ENCODE measurements at regions not wholly inside any gene's neighbourhood (a gene's known extent, or its start where the extent isn't known, plus 50 kb on each side); places are given as distances from the start of the nearest gene placed in this dataset.

- Mint-ChIP-seq H3K27ac (no peak overlapping the region), H3K9me3 (no peaks in the 10 kb centered on the region), H3K4me3 (no peak overlapping the region), H3K27me3 (ENCODE audit: low read depth) (no peaks in the 10 kb centered on the region), H3K36me3 (ENCODE audit: low read depth) (no peaks in the 10 kb centered on the region), H3K4me1 (ENCODE audit: low read depth) (no peaks in the 10 kb centered on the region)
These were observed 131.5 kb downstream of the SPATA19 start for GRCh38 chr11:133713844-133714243.

DNA sequence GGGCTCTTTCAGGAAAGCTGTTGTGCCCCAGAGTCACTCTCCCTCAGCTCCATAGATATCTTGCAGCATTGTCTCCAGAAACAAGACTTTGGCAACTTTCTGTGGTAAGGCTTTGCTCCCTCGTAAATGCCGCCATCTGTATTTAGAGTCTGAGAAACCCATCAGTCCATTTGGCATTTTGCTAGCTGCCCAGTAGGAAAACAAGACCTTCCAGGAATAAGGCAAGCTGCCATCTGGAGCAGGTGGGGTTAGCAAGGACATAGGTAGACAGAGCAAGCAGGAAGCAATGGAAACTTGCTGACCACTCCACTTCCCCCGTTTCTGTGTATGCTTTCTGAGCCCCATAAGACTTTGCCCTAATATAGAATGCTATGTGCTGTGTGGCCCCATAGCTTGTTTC is 131.9 kb downstream of the SPATA19 start:
- Mint-ChIP-seq H3K4me3 (no peak overlapping the region), H3K36me3 (ENCODE audit: low read depth) (no peaks in the 10 kb centered on the region), H3K9me3 (no peaks in the 10 kb centered on the region), H3K27ac (no peak overlapping the region), H3K4me1 (ENCODE audit: low read depth) (no peaks in the 10 kb centered on the region), H3K27me3 (ENCODE audit: low read depth) (no peaks in the 10 kb centered on the region)

GRCh38 chr11:133712051-133712560 is 133.2 kb downstream of the SPATA19 start:
- no peak overlapping the region for H3K4me3 Mint-ChIP-seq
- no peak overlapping the region for H3K27ac Mint-ChIP-seq
- H3K9me3 Mint-ChIP-seq = no peaks in the 10 kb centered on the region

DNA sequence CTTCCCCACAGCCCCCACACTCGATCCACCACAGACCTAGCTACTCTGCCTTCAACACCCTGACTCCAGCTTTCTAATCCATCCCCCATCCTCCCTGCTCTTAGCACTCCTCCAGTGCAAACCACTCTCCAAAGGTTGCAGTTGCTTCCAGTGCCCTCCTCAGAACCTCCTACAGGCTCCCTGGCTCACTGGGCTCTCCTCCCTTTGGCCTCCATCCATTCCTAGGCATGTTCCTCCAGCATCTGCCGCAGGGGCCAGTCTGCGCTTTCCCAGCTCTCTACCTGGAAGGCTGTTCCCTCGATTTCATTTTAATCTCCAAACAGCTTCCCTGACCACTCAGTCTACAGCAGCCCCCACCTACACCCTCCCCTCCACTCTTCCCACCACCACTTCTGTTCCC is 133.8 kb downstream of the SPATA19 start:
- no peaks in the 10 kb centered on the region for H3K27me3 Mint-ChIP-seq (ENCODE audit: low read depth)
- H3K27ac Mint-ChIP-seq = no peak overlapping the region
- H3K4me3 Mint-ChIP-seq = no peak overlapping the region
- no peaks in the 10 kb centered on the region for H3K9me3 Mint-ChIP-seq
- no peaks in the 10 kb centered on the region for H3K36me3 Mint-ChIP-seq (ENCODE audit: low read depth)
- H3K4me1 Mint-ChIP-seq (ENCODE audit: low read depth) = no peaks in the 10 kb centered on the region

More at GRCh38 chr11:133712051-133712560, 133.2 kb downstream of the SPATA19 start:
- Mint-ChIP-seq H3K4me1 (ENCODE audit: low read depth) (no peaks in the 10 kb centered on the region), H3K27me3 (ENCODE audit: low read depth) (no peaks in the 10 kb centered on the region), H3K36me3 (ENCODE audit: low read depth) (no peaks in the 10 kb centered on the region)

GRCh38 chr11:133710681-133711240 is 134.6 kb downstream of the SPATA19 start:
- no peaks in the 10 kb centered on the region for H3K4me1 Mint-ChIP-seq (ENCODE audit: low read depth)
- H3K27me3 Mint-ChIP-seq (ENCODE audit: low read depth) = no peaks in the 10 kb centered on the region
- H3K27ac Mint-ChIP-seq = no peak overlapping the region
- H3K36me3 Mint-ChIP-seq (ENCODE audit: low read depth) = no peaks in the 10 kb centered on the region
- H3K9me3 Mint-ChIP-seq = no peaks in the 10 kb centered on the region
- H3K4me3 Mint-ChIP-seq = no peak overlapping the region

GRCh38 chr11:133710241-133710640 is 135.1 kb downstream of the SPATA19 start:
- Mint-ChIP-seq H3K4me3 (no peak overlapping the region), H3K27me3 (ENCODE audit: low read depth) (no peaks in the 10 kb centered on the region), H3K4me1 (ENCODE audit: low read depth) (no peaks in the 10 kb centered on the region), H3K36me3 (ENCODE audit: low read depth) (no peaks in the 10 kb centered on the region), H3K27ac (no peak overlapping the region), H3K9me3 (no peaks in the 10 kb centered on the region)

DNA sequence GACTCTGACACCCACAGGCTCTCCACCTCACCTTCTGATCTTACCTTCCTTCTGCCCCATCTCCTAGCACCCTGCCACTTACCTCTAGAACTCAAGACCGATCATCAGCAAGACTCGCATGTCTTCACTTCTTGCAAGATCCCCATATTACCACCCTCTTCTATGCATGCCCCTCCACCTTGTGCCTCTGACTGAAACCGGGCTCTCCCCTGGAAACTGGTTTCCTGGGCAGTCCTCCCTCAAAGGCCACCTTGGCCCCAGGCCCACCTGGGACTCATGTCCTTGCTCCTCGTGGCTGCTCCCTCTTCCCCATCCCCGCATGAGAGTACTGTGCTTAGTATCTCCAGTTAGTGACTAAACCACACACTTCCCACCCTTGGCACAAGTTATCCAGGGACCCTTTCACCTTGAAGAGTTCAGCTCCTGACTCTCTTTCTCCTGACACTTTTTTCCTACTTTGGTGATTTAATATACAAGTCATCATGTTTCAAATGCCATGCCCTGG is 136.7 kb downstream of the SPATA19 start:
- no peaks in the 10 kb centered on the region for H3K9me3 Mint-ChIP-seq
- no peaks in the 10 kb centered on the region for H3K36me3 Mint-ChIP-seq (ENCODE audit: low read depth)
- no peaks in the 10 kb centered on the region for H3K27me3 Mint-ChIP-seq (ENCODE audit: low read depth)
- no peak overlapping the region for H3K4me3 Mint-ChIP-seq
- H3K27ac Mint-ChIP-seq = no peak overlapping the region
- H3K4me1 Mint-ChIP-seq (ENCODE audit: low read depth) = no peaks in the 10 kb centered on the region

DNA sequence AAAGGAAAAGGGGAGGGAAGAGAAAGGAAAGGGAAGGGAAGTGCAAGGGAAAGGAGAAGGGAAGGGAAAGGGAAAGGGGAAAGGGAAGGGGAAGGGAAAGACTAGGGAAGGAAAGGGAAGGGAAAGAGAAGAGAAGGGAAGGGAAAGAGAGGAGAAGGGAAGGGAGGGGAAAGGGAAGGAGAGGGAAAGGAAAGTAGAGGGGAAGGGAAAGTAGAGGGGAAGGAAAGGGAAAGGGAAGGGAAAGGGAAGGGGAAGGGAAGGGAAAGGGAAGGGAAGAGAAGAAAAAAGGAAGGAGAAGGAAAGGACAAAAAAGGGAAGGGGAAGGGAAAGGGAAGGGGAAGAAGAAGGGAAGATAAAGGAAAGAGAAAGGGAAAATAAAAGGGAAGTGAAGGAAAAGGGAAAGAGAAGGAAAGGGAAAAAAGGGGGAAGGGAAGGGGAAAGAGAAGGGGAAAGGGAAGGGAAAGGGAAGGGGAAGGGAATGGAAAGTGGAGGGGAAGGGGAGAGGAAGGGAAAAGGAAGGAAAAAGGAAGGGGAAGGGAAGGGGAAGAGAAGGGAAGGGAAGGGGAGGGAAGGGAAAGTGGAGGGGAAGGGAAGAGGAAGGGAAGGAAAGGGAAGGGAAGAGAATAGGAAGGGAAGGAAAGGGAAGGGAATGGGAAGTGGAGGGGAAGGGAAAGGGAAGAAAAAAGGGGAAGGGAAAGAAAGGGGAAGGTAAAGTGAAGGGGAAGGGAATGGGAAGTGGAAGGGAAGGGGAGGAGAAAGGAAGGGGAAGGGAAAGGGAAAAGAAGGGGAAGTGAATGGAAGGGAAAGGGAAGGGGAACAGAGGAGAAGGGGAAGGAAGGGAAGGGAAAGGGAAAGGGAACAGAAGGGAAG is 138.2 kb downstream of the SPATA19 start:
- H3K27me3 Mint-ChIP-seq (ENCODE audit: low read depth) = no peaks in the 10 kb centered on the region
- no peaks in the 10 kb centered on the region for H3K4me1 Mint-ChIP-seq (ENCODE audit: low read depth)
- H3K9me3 Mint-ChIP-seq = no peaks in the 10 kb centered on the region
- H3K27ac Mint-ChIP-seq = no peak overlapping the region
- H3K4me3 Mint-ChIP-seq = no peak overlapping the region
- no peaks in the 10 kb centered on the region for H3K36me3 Mint-ChIP-seq (ENCODE audit: low read depth)

DNA sequence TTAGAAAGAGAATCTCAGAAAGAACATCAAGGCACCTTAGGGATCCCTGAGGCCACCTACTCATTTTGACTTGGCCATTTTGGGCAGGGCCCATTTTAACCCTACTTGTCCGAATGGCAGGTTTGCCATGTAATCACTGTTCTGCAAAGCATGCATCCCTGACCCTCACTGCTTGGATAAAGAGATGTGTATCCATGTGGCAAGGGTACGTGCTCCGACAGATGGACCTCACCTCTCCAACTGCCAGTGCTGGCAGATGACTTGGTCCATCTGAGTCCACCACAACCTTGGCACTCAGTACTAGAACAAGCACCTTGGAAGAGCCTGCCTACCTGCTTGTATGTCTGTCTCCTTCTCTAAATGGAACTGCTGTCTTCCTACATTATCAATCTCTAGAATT is 139.4 kb downstream of the SPATA19 start:
- no peak overlapping the region for H3K4me3 Mint-ChIP-seq
- H3K9me3 Mint-ChIP-seq = no peaks in the 10 kb centered on the region
- no peaks in the 10 kb centered on the region for H3K27me3 Mint-ChIP-seq (ENCODE audit: low read depth)
- no peaks in the 10 kb centered on the region for H3K36me3 Mint-ChIP-seq (ENCODE audit: low read depth)
- no peaks in the 10 kb centered on the region for H3K4me1 Mint-ChIP-seq (ENCODE audit: low read depth)
- H3K27ac Mint-ChIP-seq = no peak overlapping the region

DNA sequence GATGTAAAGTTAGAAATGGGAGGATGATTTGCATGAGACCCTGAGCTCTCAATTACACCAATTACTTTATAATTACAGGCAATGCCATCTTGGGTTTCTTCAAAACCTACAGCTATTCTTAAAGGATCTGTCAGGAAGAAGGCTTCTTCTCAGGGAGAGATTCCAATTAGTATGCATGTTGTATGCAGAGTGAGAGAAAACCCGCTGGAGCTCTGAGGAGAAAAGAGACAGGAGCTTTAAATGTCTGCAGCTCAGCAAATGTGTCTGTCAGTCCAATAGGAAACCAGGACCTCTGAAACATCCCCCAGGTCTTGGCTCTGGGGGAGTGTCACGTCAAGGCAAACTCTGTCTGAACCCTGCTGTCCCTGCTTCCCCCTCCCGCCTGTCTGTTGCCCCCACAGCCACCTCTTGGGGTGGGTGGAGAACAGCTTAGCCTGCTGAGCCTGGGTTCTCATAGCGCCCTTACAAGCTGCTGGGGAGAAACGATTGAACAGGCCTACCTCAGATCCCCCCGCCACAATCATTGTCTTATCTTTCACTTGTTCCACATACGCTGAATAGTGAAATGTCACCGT is 140.2 kb downstream of the SPATA19 start:
- Mint-ChIP-seq H3K4me1 (ENCODE audit: low read depth) (no peaks in the 10 kb centered on the region), H3K27me3 (ENCODE audit: low read depth) (no peaks in the 10 kb centered on the region), H3K27ac (no peak overlapping the region), H3K9me3 (no peaks in the 10 kb centered on the region), H3K36me3 (ENCODE audit: low read depth) (no peaks in the 10 kb centered on the region), H3K4me3 (no peak overlapping the region)

DNA sequence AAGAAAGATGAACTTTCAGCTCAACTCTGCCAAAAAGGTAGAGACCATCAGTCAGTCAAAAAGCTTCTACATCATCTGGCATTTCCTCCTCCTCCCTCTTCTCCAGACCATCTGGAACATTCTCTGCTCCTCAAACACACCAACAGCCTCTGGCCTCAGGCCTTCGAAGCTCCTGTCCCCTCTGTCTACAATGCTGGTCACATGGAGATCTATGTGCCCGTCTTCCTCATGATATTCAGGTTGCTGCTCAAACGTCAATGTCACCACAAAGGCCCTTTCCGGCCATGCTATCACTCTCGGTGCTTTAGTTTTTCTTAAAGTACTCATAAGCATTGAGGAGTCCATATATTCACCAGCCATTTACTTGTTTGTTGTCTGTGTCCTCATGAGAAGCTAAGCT is 146.2 kb downstream of the SPATA19 start:
- H3K4me1 Mint-ChIP-seq (ENCODE audit: low read depth) = no peaks in the 10 kb centered on the region
- H3K27ac Mint-ChIP-seq = no peak overlapping the region
- no peaks in the 10 kb centered on the region for H3K36me3 Mint-ChIP-seq (ENCODE audit: low read depth)

GRCh38 chr11:133698654-133699053 is 146.7 kb downstream of the SPATA19 start:
- Mint-ChIP-seq H3K27ac (no peak overlapping the region), H3K9me3 (no peaks in the 10 kb centered on the region), H3K4me3 (no peak overlapping the region), H3K27me3 (ENCODE audit: low read depth) (no peaks in the 10 kb centered on the region), H3K4me1 (ENCODE audit: low read depth) (no peaks in the 10 kb centered on the region), H3K36me3 (ENCODE audit: low read depth) (no peaks in the 10 kb centered on the region)

More for the DNA sequence above, 146.2 kb downstream of the SPATA19 start:
- H3K4me3 Mint-ChIP-seq = no peak overlapping the region
- no peaks in the 10 kb centered on the region for H3K27me3 Mint-ChIP-seq (ENCODE audit: low read depth)
- H3K9me3 Mint-ChIP-seq = no peaks in the 10 kb centered on the region

DNA sequence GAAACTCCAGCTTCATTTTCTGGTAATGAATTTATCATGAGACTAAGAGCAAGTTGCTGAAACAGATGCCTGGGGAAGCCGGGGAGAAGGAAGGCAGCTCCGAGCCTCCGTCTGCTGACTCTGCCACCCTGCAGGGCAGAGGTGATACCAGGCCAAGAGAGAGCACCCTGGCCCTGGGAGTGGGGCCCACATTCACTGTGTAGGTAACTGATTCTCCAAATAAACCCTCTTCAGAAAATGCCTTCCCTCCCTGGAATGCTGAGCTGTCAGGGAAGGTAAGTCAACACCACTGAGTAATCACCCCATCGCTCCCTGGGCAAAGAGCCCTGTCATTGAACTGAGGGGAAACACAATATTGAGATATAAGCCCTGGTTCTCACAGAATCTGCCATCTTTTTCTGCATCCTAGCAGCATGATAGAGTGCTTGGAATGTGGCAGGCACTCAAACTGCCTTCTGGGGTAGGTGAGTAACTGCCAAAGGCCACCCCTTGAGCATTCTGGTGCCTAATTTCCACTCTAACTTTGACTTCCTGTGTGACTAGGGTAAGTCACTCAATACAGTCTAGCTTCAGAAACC is 147.6 kb downstream of the SPATA19 start:
- H3K4me1 Mint-ChIP-seq (ENCODE audit: low read depth) = no peaks in the 10 kb centered on the region
- H3K36me3 Mint-ChIP-seq (ENCODE audit: low read depth) = no peaks in the 10 kb centered on the region
- no peaks in the 10 kb centered on the region for H3K27me3 Mint-ChIP-seq (ENCODE audit: low read depth)
- H3K4me3 Mint-ChIP-seq = no peak overlapping the region
- H3K27ac Mint-ChIP-seq = no peak overlapping the region
- H3K9me3 Mint-ChIP-seq = no peaks in the 10 kb centered on the region

DNA sequence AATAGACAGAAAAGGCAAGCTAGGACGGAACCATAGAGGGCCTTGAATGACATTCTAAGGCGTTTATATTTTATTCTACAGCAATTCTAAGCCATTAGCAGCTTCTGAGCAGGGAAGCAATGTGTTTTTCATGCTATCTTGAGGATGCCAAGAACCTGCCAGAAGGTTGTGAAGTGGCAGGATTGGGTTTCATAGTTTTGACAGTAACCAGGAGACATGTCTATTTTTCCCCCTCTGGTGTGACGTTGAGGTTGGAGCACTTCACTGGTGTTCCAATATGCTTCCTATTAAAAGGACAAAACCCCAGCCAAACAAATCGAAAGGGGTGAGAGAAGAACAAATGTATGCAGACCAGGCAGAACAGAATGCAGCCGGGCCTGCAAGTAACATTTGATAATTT is 148.2 kb downstream of the SPATA19 start:
- Mint-ChIP-seq H3K9me3 (no peaks in the 10 kb centered on the region), H3K36me3 (ENCODE audit: low read depth) (no peaks in the 10 kb centered on the region), H3K27me3 (ENCODE audit: low read depth) (no peaks in the 10 kb centered on the region), H3K4me1 (ENCODE audit: low read depth) (no peaks in the 10 kb centered on the region), H3K4me3 (no peak overlapping the region), H3K27ac (no peak overlapping the region)

Measured in T-helper 1 cell treated with Interleukin-12 subunit alpha and Interleukin-12 subunit beta and Interleukin-4 antibody, amounts not matched to agents 30 μg/mL and 1 μg/mL, for 36 hours (primary cell).